B cell (primary cell): ENCODE measurements at regions not wholly inside any gene's neighbourhood (a gene's known extent, or its start where the extent isn't known, plus 50 kb on each side); places are given as distances from the start of the nearest gene placed in this dataset.

ENCODE experiments used
- ATAC-seq: fragments of 200-7000 bp; cut with Tn5 transposase; one replicate; pipeline ENCODE4 v1.10.0; 2021; ENCODE audit warnings: low read depth, mild to moderate bottlenecking, moderate number of reproducible peaks, moderate library complexity
- CTCF ChIA-PET: fragments of 350-600 bp; sonication (Branson Sonifier 250); formaldehyde crosslinking; loops from one replicate; lab custom pipeline; 2021; ENCODE audit warnings: antibody characterized with exemption, inconsistent platforms; lab: Charles Lee
- POLR2A ChIA-PET: fragments of 350-600 bp; sonication (Branson Sonifier 250); formaldehyde crosslinking; loops from one replicate; lab custom pipeline; 2021; ENCODE audit warnings: antibody characterized with exemption; lab: Charles Lee
- DNase-seq: peaks from one replicate; pipeline ENCODE4 v3.0.0; 2013
- H2AFZ ChIP-seq: 2 replicates; pipeline ENCODE4 v1.6.1; 2012; ENCODE audit warnings: mild to moderate bottlenecking, low read depth, low read length; ENCODE audit not compliant: insufficient read depth, poor library complexity, severe bottlenecking
- H3K27ac ChIP-seq, 2 donors: 1 replicate in 1 of 2; 2 replicates in 1 of 2; pipeline ENCODE4 v1.5.1; 2012 to 2013; ENCODE audit warnings: low read length in 2 of 2, mild to moderate bottlenecking in 2 of 2, moderate library complexity in 1 of 2
- H3K27me3 ChIP-seq, 4 experiments: fragments of 200-600 bp in 1 of 4; sonication (generic) in 1 of 4; replicated peaks in 1 of 4; 1 replicate in 2 of 4; 2 replicates in 2 of 4; pipeline versions ENCODE4 v1.6.1 to v1.7.0; 2013 to 2016; ENCODE audit warnings: low read length in 3 of 4, mild to moderate bottlenecking in 2 of 4, mixed read lengths in 1 of 4, moderate library complexity in 1 of 4; ENCODE audit not compliant: insufficient read depth in 4 of 4, control insufficient read depth in 3 of 4; ENCODE audit errors: control extremely low read depth in 1 of 4
- H3K36me3 ChIP-seq, 2 experiments: replicated peaks in 1 of 2; 1 replicate in 1 of 2; 2 replicates in 1 of 2; pipeline versions ENCODE4 v1.6.1 to v1.7.1; 2013; ENCODE audit warnings: low read length in 1 of 2; ENCODE audit not compliant: insufficient read depth in 2 of 2, control insufficient read depth in 1 of 2; ENCODE audit errors: control extremely low read depth in 1 of 2, extremely low read depth in 1 of 2
- H3K4me1 ChIP-seq, 2 donors: fragments of 200-600 bp in 1 of 2; sonication (generic) in 1 of 2; 1 replicate in 1 of 2; 2 replicates in 1 of 2; pipeline versions ENCODE4 v1.5.1 to v1.6.1; 2013 to 2017; ENCODE audit warnings: low read length in 2 of 2; ENCODE audit not compliant: control insufficient read depth in 2 of 2, insufficient read depth in 2 of 2
- H3K4me2 ChIP-seq: replicated peaks from 2 replicates; pipeline ENCODE3; 2012; ENCODE audit warnings: mild to moderate bottlenecking, low read depth, low read length; ENCODE audit not compliant: poor library complexity, severe bottlenecking
- H3K4me3 ChIP-seq, 5 experiments: fragments of 200-600 bp in 1 of 5; sonication (generic) in 1 of 5; 1 replicate in 3 of 5; 2 replicates in 2 of 5; pipeline versions ENCODE4 v1.5.1 to v1.7.0; 2011 to 2016; ENCODE audit warnings: low read length in 4 of 5, mild to moderate bottlenecking in 4 of 5, low read depth in 2 of 5, control low read depth in 1 of 5, moderate library complexity in 1 of 5; ENCODE audit not compliant: insufficient read depth in 1 of 5; ENCODE audit errors: control extremely low read depth in 1 of 5, extremely low read depth in 1 of 5
- H3K79me2 ChIP-seq: fragments of 200-600 bp; sonication (generic); one replicate; pipeline ENCODE4 v1.6.0; 2016; ENCODE audit warnings: low read length; ENCODE audit not compliant: control insufficient read depth, insufficient read depth
- H3K9ac ChIP-seq: fragments of 200-600 bp; sonication (generic); 2 replicates; pipeline ENCODE4 v1.6.1; 2017; ENCODE audit warnings: mild to moderate bottlenecking, low read length, moderate library complexity
- H3K9me3 ChIP-seq, 3 donors: one replicate each; pipeline versions ENCODE4 v1.6.1 to v1.7.1; 2013; ENCODE audit warnings: low read length in 2 of 3; ENCODE audit not compliant: control insufficient read depth in 2 of 3, insufficient read depth in 1 of 3; ENCODE audit errors: control extremely low read depth in 1 of 3
- H4K20me1 ChIP-seq: 2 replicates; pipeline ENCODE4 v1.6.0; 2012; ENCODE audit warnings: mild to moderate bottlenecking, low read length; ENCODE audit not compliant: insufficient read depth, control insufficient read depth, poor library complexity, severe bottlenecking
- H3K27ac Mint-ChIP-seq: one replicate; pipeline ENCODE4 v1.8.0; 2021; ENCODE audit warnings: mixed read lengths
- H3K27me3 Mint-ChIP-seq: one replicate; pipeline ENCODE4 v1.8.0; 2021; ENCODE audit warnings: mixed read lengths
- H3K4me1 Mint-ChIP-seq: one replicate; pipeline ENCODE4 v1.8.0; 2021; ENCODE audit warnings: mixed read lengths
- H3K4me3 Mint-ChIP-seq: one replicate; pipeline ENCODE4 v1.8.0; 2021; ENCODE audit warnings: mixed read lengths
- H3K9me3 Mint-ChIP-seq: one replicate; pipeline ENCODE4 v1.8.0; 2022; ENCODE audit warnings: mixed read lengths; ENCODE audit not compliant: insufficient read depth
- CTCF ChIP-seq: fragments of 200-600 bp; IDR thresholded peaks from one replicate; pipeline ENCODE4 v1.8.0; 2022; ENCODE audit warnings: antibody characterized with exemption, mild to moderate bottlenecking
- EZH2 ChIP-seq: IDR thresholded peaks from 2 replicates; pipeline ENCODE4 v1.6.1; 2012; ENCODE audit warnings: borderline replicate concordance, low read depth, mild to moderate bottlenecking, moderate library complexity, low read length; ENCODE audit not compliant: insufficient read depth, poor library complexity, severe bottlenecking
- WGBS: methylation state at CpG from one replicate; pipeline ENCODE4 v1.1.5; 2013; ENCODE audit warnings: missing lambda C conversion rate; ENCODE audit not compliant: insufficient coverage; 5-methylcytosine and 5-hydroxymethylcytosine counted together
- intact Hi-C: fragments of 100-400 bp; cut with micrococcal nuclease; formaldehyde crosslinking; loops from one replicate; pipeline ENCODE4 v1.10.0; 2022

GRCh38 chr21:35585878-35586277 is 474.4 kb downstream of the SETD4 start:
- H3K4me2 ChIP-seq = no peak overlapping the region
- intact Hi-C loops = no loop called here
- no peak overlapping the region for H3K27ac ChIP-seq
- Mint-ChIP-seq H3K27ac (no peak overlapping the region), H3K4me1 (peaks cover 15% of the 10 kb centered on the region), H3K27me3 (peaks cover 11% of the 10 kb centered on the region), H3K4me3 (no peak overlapping the region), H3K9me3 (no peaks in the 10 kb centered on the region)
- ATAC-seq (no peak), DNase-seq (no peak)
- no peak overlapping the region for H2AFZ ChIP-seq
- no CpG with 5 or more reads among the region's 5 CpGs for WGBS
- H3K9ac ChIP-seq = no peak overlapping the region
- H3K4me1 ChIP-seq = no peaks in the 10 kb centered on the region
- H3K36me3 ChIP-seq = no peaks in the 10 kb centered on the region
- no peak overlapping the region for H3K4me3 ChIP-seq
- CTCF ChIA-PET = no interaction called here
- H4K20me1 ChIP-seq = no peaks in the 10 kb centered on the region
- no peak for TF ChIP-seq EZH2
- no peak for TF ChIP-seq CTCF
- no peaks in the 10 kb centered on the region for H3K79me2 ChIP-seq
- POLR2A ChIA-PET = no interaction called here
- peaks cover 0 to 5% (median 0%) of the 10 kb centered on the region in 4 experiments for H3K27me3 ChIP-seq
- peaks cover 1 to 3% (median 3%) of the 10 kb centered on the region in 3 donors for H3K9me3 ChIP-seq

- Mint-ChIP-seq H3K27me3 (peaks cover 7% of the 10 kb centered on the region), H3K4me1 (peaks cover 15% of the 10 kb centered on the region)
- H3K9ac ChIP-seq = no peak overlapping the region
Observed at GRCh38 chr21:35585155-35585554, 475.2 kb downstream of the SETD4 start.

More at GRCh38 chr21:35585155-35585554, 475.2 kb downstream of the SETD4 start:
- intact Hi-C loops = no loop called here
- Histone ChIP-seq H3K27me3 (peaks cover 0 to 3% (median 0%) of the 10 kb centered on the region in 4 experiments), H3K9me3 (peaks cover under 1 to 1% (median 1%) of the 10 kb centered on the region in 3 donors), H2AFZ (no peak overlapping the region), H3K4me1 (no peaks in the 10 kb centered on the region), H3K4me3 (no peak overlapping the region), H3K4me2 (no peak overlapping the region), H3K36me3 (no peaks in the 10 kb centered on the region), H4K20me1 (no peaks in the 10 kb centered on the region), H3K79me2 (no peaks in the 10 kb centered on the region), H3K27ac (no peak overlapping the region)
- no peak for ATAC-seq
- TF ChIP-seq EZH2 (no peak), CTCF (no peak)
- ChIA-PET CTCF (no interaction called here), POLR2A (no interaction called here)
- H3K9me3 Mint-ChIP-seq = no peaks in the 10 kb centered on the region
- WGBS = 58% methylated on average over 2 of the region's 6 CpGs
- no peak overlapping the region for H3K4me3 Mint-ChIP-seq
- DNase-seq = no peak
- no peak overlapping the region for H3K27ac Mint-ChIP-seq
